Testis (tissue), 2 donors: ENCODE measurements at regions not wholly inside any gene's neighbourhood (a gene's known extent, or its start where the extent isn't known, plus 50 kb on each side); places are given as distances from the start of the nearest gene placed in this dataset.

ENCODE experiments used
- POLR2A ChIP-seq: fragments of 450-650 bp; IDR thresholded peaks from one replicate; pipeline ENCODE4 v1.6.1; 2017; ENCODE audit warnings: antibody characterized with exemption, mild to moderate bottlenecking, moderate library complexity
- TF ChIP-seq, protein P1 (sequence below), 3 experiments: fragments of 450-650 bp in 2 of 3; fragments of 200-600 bp in 1 of 3; sonication (generic) in 1 of 3; IDR thresholded peaks; one replicate each; pipeline ENCODE4 v1.5.1; 2016 to 2019; ENCODE audit warnings: antibody characterized with exemption in 3 of 3, mild to moderate bottlenecking in 2 of 3, moderate library complexity in 1 of 3

DNA sequence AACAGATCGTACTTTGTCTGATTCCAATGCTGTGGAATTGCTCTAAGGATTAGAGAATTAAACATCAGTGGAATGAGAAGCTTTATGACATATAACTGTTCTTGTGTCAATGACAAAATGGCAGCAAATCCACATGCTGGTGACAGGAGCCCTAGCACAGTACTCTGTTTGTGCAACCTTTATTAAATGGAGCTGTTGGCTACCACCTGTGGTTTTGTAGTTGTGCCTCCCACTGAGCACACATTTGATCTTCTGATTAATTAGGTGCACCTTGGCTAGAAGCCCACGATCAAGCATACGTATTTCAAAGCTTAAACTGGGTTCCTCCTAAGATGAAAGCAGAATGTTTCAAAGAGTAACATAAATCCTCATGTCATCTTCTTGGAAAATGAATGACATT is 394.0 kb upstream of the IGFBP7 start:
- no peak for TF ChIP-seq POLR2A
- TF ChIP-seq, protein P1, sequence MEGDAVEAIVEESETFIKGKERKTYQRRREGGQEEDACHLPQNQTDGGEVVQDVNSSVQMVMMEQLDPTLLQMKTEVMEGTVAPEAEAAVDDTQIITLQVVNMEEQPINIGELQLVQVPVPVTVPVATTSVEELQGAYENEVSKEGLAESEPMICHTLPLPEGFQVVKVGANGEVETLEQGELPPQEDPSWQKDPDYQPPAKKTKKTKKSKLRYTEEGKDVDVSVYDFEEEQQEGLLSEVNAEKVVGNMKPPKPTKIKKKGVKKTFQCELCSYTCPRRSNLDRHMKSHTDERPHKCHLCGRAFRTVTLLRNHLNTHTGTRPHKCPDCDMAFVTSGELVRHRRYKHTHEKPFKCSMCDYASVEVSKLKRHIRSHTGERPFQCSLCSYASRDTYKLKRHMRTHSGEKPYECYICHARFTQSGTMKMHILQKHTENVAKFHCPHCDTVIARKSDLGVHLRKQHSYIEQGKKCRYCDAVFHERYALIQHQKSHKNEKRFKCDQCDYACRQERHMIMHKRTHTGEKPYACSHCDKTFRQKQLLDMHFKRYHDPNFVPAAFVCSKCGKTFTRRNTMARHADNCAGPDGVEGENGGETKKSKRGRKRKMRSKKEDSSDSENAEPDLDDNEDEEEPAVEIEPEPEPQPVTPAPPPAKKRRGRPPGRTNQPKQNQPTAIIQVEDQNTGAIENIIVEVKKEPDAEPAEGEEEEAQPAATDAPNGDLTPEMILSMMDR (IDR thresholded peaks at IDR 0.05), result no peak
